Retina (tissue), 1 donor: ENCODE measurements at regions not wholly inside any gene's neighbourhood (a gene's known extent, or its start where the extent isn't known, plus 50 kb on each side); places are given as distances from the start of the nearest gene placed in this dataset.
"Not testable (repeated sequence)": the region's sequence is repeated elsewhere in the genome, so short reads cannot be mapped to it uniquely, and the experiment has no call there.

Experiments
- DNase-seq: peaks from one replicate; pipeline ENCODE4 v3.0.0-alpha.2; 2016

GRCh38 chr3:165513715-165514701 lies 317.8 kb upstream of the SLITRK3 start:
- no peak for DNase-seq

- no peak for DNase-seq
These were observed 311.4 kb upstream of the SLITRK3 start for GRCh38 chr3:165507576-165507975.

- DNase-seq, result no peak
These were observed 310.9 kb upstream of the SLITRK3 start for GRCh38 chr3:165507060-165507459.

- DNase-seq, result no peak
These were observed 309.5 kb upstream of the SLITRK3 start for GRCh38 chr3:165505657-165506056.

- DNase-seq, result no peak
These were observed 308.4 kb upstream of the SLITRK3 start for GRCh38 chr3:165504554-165504953.

GRCh38 chr3:165503825-165504224 lies 307.6 kb upstream of the SLITRK3 start:
- no peak for DNase-seq

GRCh38 chr3:165503346-165503745 lies 307.2 kb upstream of the SLITRK3 start:
- no peak for DNase-seq

- no peak for DNase-seq
These were observed 306.5 kb upstream of the SLITRK3 start for GRCh38 chr3:165502707-165503106.

- not testable (repeated sequence) for DNase-seq
These were observed 302.6 kb upstream of the SLITRK3 start for GRCh38 chr3:165498742-165499141.

- no peak for DNase-seq
These were observed 295.3 kb upstream of the SLITRK3 start for GRCh38 chr3:165491487-165491886.

- no peak for DNase-seq
These were observed 280.3 kb upstream of the SLITRK3 start for GRCh38 chr3:165476399-165477060.

GRCh38 chr3:165466856-165467255 lies 270.7 kb upstream of the SLITRK3 start:
- no peak for DNase-seq

- no peak for DNase-seq
These were observed 268.6 kb upstream of the SLITRK3 start for GRCh38 chr3:165464736-165465135.

GRCh38 chr3:165463531-165463930 lies 267.3 kb upstream of the SLITRK3 start:
- DNase-seq, result no peak

- no peak for DNase-seq
These were observed 266.6 kb upstream of the SLITRK3 start for GRCh38 chr3:165462636-165463334.

GRCh38 chr3:165459924-165460835 lies 264.0 kb upstream of the SLITRK3 start:
- no peak for DNase-seq

GRCh38 chr3:165459111-165459510 lies 262.9 kb upstream of the SLITRK3 start:
- no peak for DNase-seq

- DNase-seq, result no peak
These were observed 260.9 kb upstream of the SLITRK3 start for GRCh38 chr3:165457096-165457495.

GRCh38 chr3:165455793-165456192 lies 259.6 kb upstream of the SLITRK3 start:
- DNase-seq, result no peak

- no peak for DNase-seq
These were observed 259.2 kb upstream of the SLITRK3 start for GRCh38 chr3:165455360-165455759.

GRCh38 chr3:165451371-165452070 lies 255.3 kb upstream of the SLITRK3 start:
- no peak for DNase-seq

GRCh38 chr3:165446555-165446954 lies 250.4 kb upstream of the SLITRK3 start:
- no peak for DNase-seq
